HG03432 (cell line): ENCODE measurements at regions not wholly inside any gene's neighbourhood (a gene's known extent, or its start where the extent isn't known, plus 50 kb on each side); places are given as distances from the start of the nearest gene placed in this dataset.

ENCODE experiments used
- ATAC-seq: cut with Tn5 transposase; IDR thresholded peaks from one replicate; pipeline ENCODE4 v1.9.1; 2021; ENCODE audit warnings: mild to moderate bottlenecking, moderate library complexity; ENCODE audit not compliant: unreplicated experiment

GRCh38 chr1:29849038-29849750, 612.9 kb downstream of the PTPRU start:
- no peak for ATAC-seq

GRCh38 chr1:29845910-29846309, 609.6 kb downstream of the PTPRU start:
- ATAC-seq = no peak

GRCh38 chr1:29842130-29842529, 605.8 kb downstream of the PTPRU start:
- ATAC-seq = no peak

- no peak for ATAC-seq
Measured at GRCh38 chr1:29839726-29840125, 603.4 kb downstream of the PTPRU start.

GRCh38 chr1:29838738-29839320, 602.5 kb downstream of the PTPRU start:
- no peak for ATAC-seq

GRCh38 chr1:29836651-29837646, 600.6 kb downstream of the PTPRU start:
- no peak for ATAC-seq

- no peak for ATAC-seq
Measured at GRCh38 chr1:29835874-29836273, 599.6 kb downstream of the PTPRU start.

- ATAC-seq = no peak
Measured at GRCh38 chr1:29835406-29835805, 599.1 kb downstream of the PTPRU start.

- no peak for ATAC-seq
Measured at GRCh38 chr1:29833581-29833980, 597.3 kb downstream of the PTPRU start.

- no peak for ATAC-seq
Measured at GRCh38 chr1:29832936-29833335, 596.6 kb downstream of the PTPRU start.

- ATAC-seq = no peak
Measured at GRCh38 chr1:29832471-29832870, 596.1 kb downstream of the PTPRU start.

GRCh38 chr1:29831500-29832117, 595.3 kb downstream of the PTPRU start:
- no peak for ATAC-seq

GRCh38 chr1:29830916-29831315, 594.6 kb downstream of the PTPRU start:
- no peak for ATAC-seq

- no peak for ATAC-seq
Measured at GRCh38 chr1:29830383-29830782, 594.1 kb downstream of the PTPRU start.

GRCh38 chr1:29829448-29830344, 593.4 kb downstream of the PTPRU start:
- ATAC-seq = no peak

- no peak for ATAC-seq
Measured at GRCh38 chr1:29828526-29829447, 592.5 kb downstream of the PTPRU start.

GRCh38 chr1:29827801-29828525, 591.6 kb downstream of the PTPRU start:
- no peak for ATAC-seq

GRCh38 chr1:29827237-29827750, 591.0 kb downstream of the PTPRU start:
- ATAC-seq = no peak
